ENCODE measurements at regions not wholly inside any gene's neighbourhood (a gene's known extent, or its start where the extent isn't known, plus 50 kb on each side); places are given as distances from the start of the nearest gene placed in this dataset.

- Mint-ChIP-seq H3K27me3 (peaks cover 67% of the 10 kb centered on the region), H3K27ac (no peak overlapping the region), H3K4me3 (ENCODE audit: low read depth) (no peak overlapping the region), H3K36me3 (ENCODE audit: insufficient read depth) (no peaks in the 10 kb centered on the region), H3K9me3 (ENCODE audit: low read depth) (no peaks in the 10 kb centered on the region), H3K4me1 (ENCODE audit: low read depth) (peaks cover 4% of the 10 kb centered on the region)
- no peak for DNase-seq (ENCODE audit: low spot score, unreplicated experiment)
- no peak for TF ChIP-seq CTCF (IDR thresholded peaks at IDR 0.05; ENCODE audit: unreplicated experiment)
Observed at GRCh38 chr7:157076466-157076865, 62.3 kb upstream of the UBE3C start.

- Mint-ChIP-seq H3K27me3 (peaks cover 66% of the 10 kb centered on the region), H3K4me1 (ENCODE audit: low read depth) (peaks cover 4% of the 10 kb centered on the region), H3K9me3 (ENCODE audit: low read depth) (no peaks in the 10 kb centered on the region), H3K36me3 (ENCODE audit: insufficient read depth) (no peaks in the 10 kb centered on the region), H3K27ac (no peak overlapping the region), H3K4me3 (ENCODE audit: low read depth) (no peak overlapping the region)
- TF ChIP-seq CTCF (IDR thresholded peaks at IDR 0.05; ENCODE audit: unreplicated experiment) = no peak
- DNase-seq (ENCODE audit: low spot score, unreplicated experiment) = no peak
Observed at GRCh38 chr7:157077021-157077420, 61.7 kb upstream of the UBE3C start.

GRCh38 chr7:157077986-157078644 is 60.6 kb upstream of the UBE3C start:
- Mint-ChIP-seq H3K4me1 (ENCODE audit: low read depth) (peaks cover 4% of the 10 kb centered on the region), H3K9me3 (ENCODE audit: low read depth) (peaks cover 7% of the 10 kb centered on the region), H3K27me3 (peaks cover 66% of the 10 kb centered on the region), H3K36me3 (ENCODE audit: insufficient read depth) (no peaks in the 10 kb centered on the region), H3K4me3 (ENCODE audit: low read depth) (peak overlapping the region; percentile 9), H3K27ac (no peak overlapping the region)
- no peak for TF ChIP-seq CTCF (IDR thresholded peaks at IDR 0.05; ENCODE audit: unreplicated experiment)
- peak; percentile 15 for DNase-seq (ENCODE audit: low spot score, unreplicated experiment)

- Mint-ChIP-seq H3K9me3 (ENCODE audit: low read depth) (peaks cover 10% of the 10 kb centered on the region), H3K27ac (no peak overlapping the region), H3K36me3 (ENCODE audit: insufficient read depth) (no peaks in the 10 kb centered on the region), H3K27me3 (peaks cover 57% of the 10 kb centered on the region), H3K4me3 (ENCODE audit: low read depth) (no peak overlapping the region), H3K4me1 (ENCODE audit: low read depth) (peaks cover 4% of the 10 kb centered on the region)
- no peak for DNase-seq (ENCODE audit: low spot score, unreplicated experiment)
- no peak for TF ChIP-seq CTCF (IDR thresholded peaks at IDR 0.05; ENCODE audit: unreplicated experiment)
Observed at GRCh38 chr7:157079116-157079515, 59.6 kb upstream of the UBE3C start.

- Mint-ChIP-seq H3K4me1 (ENCODE audit: low read depth) (peaks cover 4% of the 10 kb centered on the region), H3K9me3 (ENCODE audit: low read depth) (peaks cover 12% of the 10 kb centered on the region), H3K36me3 (ENCODE audit: insufficient read depth) (no peaks in the 10 kb centered on the region), H3K27me3 (peaks cover 46% of the 10 kb centered on the region), H3K4me3 (ENCODE audit: low read depth) (no peak overlapping the region), H3K27ac (no peak overlapping the region)
- no peak for DNase-seq (ENCODE audit: low spot score, unreplicated experiment)
- TF ChIP-seq CTCF (IDR thresholded peaks at IDR 0.05; ENCODE audit: unreplicated experiment) = no peak
Observed at GRCh38 chr7:157080111-157080730, 58.5 kb upstream of the UBE3C start.
